H1 (cell line): ENCODE measurements at regions not wholly inside any gene's neighbourhood (a gene's known extent, or its start where the extent isn't known, plus 50 kb on each side); places are given as distances from the start of the nearest gene placed in this dataset.

ENCODE experiments used
- CTCF ChIA-PET: fragments of 300-600 bp; sonication (Branson Sonifier 250); formaldehyde crosslinking; loops from one replicate; lab custom pipeline; 2021; ENCODE audit not compliant: partially characterized antibody; lab: Charles Lee
- POLR2A ChIA-PET: fragments of 300-600 bp; sonication (Branson Sonifier 250); formaldehyde crosslinking; loops from one replicate; lab custom pipeline; 2021; ENCODE audit warnings: inconsistent platforms; ENCODE audit not compliant: partially characterized antibody; lab: Charles Lee
- DNase-seq, 2 experiments: peaks; one replicate each; pipeline versions ENCODE4 v3.0.0 to v3.0.0-alpha.2; 2010 to 2022; ENCODE audit warnings: low spot score in 2 of 2, low read depth in 1 of 2, mixed read lengths in 1 of 2
- FAIRE-seq: peaks from 2 replicates; lab custom pipeline; 2011; peaks lifted over from hg19 to GRCh38; lab: Jason Lieb, UNC
- H2AFZ ChIP-seq: 2 replicates; pipeline ENCODE4 v1.8.1; 2012; ENCODE audit warnings: low read length, inconsistent platforms
- H2AK5ac ChIP-seq: 2 replicates; pipeline ENCODE4 v1.6.1; 2013; ENCODE audit warnings: low read depth, low read length
- H2BK120ac ChIP-seq: replicated peaks from 2 replicates; pipeline ENCODE3; 2013; ENCODE audit warnings: low read depth, low read length, inconsistent platforms
- H2BK12ac ChIP-seq: 2 replicates; pipeline ENCODE4 v1.6.1; 2013; ENCODE audit warnings: low read depth, low read length
- H2BK15ac ChIP-seq: 2 replicates; pipeline ENCODE4 v1.6.1; 2013; ENCODE audit warnings: low read length
- H2BK20ac ChIP-seq: 2 replicates; pipeline ENCODE4 v1.6.1; 2013; ENCODE audit warnings: low read length
- H2BK5ac ChIP-seq: 2 replicates; pipeline ENCODE4 v1.6.1; 2013; ENCODE audit warnings: low read depth, low read length
- H3K14ac ChIP-seq: 2 replicates; pipeline ENCODE4 v1.6.1; 2013; ENCODE audit warnings: inconsistent platforms; ENCODE audit not compliant: insufficient read length
- H3K18ac ChIP-seq: 2 replicates; pipeline ENCODE4 v1.6.1; 2013; ENCODE audit warnings: low read length; ENCODE audit errors: extremely low read depth
- H3K23ac ChIP-seq: 2 replicates; pipeline ENCODE4 v1.6.1; 2013; ENCODE audit warnings: inconsistent platforms; ENCODE audit not compliant: insufficient read length
- H3K23me2 ChIP-seq: 2 replicates; pipeline ENCODE4 v1.6.1; 2013; ENCODE audit warnings: low read depth, low read length
- H3K27ac ChIP-seq: 2 replicates; pipeline ENCODE4 v1.6.1; 2011; ENCODE audit warnings: low read depth, low read length, inconsistent platforms
- H3K27me3 ChIP-seq, 4 experiments: replicated peaks in 1 of 4; 1 replicate in 1 of 4; 2 replicates in 3 of 4; pipeline versions ENCODE4 v1.6.1 to v1.8.1; 2011 to 2013; ENCODE audit warnings: low read length in 3 of 4, mild to moderate bottlenecking in 3 of 4, inconsistent platforms in 2 of 4, mixed read lengths in 2 of 4, moderate library complexity in 1 of 4; ENCODE audit not compliant: control insufficient read depth in 3 of 4, insufficient read depth in 3 of 4; ENCODE audit errors: extremely low read depth in 1 of 4
- H3K36me3 ChIP-seq, 4 experiments: 2 replicates each; pipeline versions ENCODE4 v1.6.1 to v1.8.1; 2011 to 2013; ENCODE audit warnings: mild to moderate bottlenecking in 4 of 4, low read length in 3 of 4, moderate library complexity in 2 of 4, control low read depth in 1 of 4, inconsistent platforms in 1 of 4; ENCODE audit not compliant: insufficient read depth in 4 of 4, control insufficient read depth in 2 of 4
- H3K4ac ChIP-seq: replicated peaks from 2 replicates; pipeline ENCODE3; 2013; ENCODE audit warnings: low read length, low read depth, mixed read lengths, inconsistent platforms; ENCODE audit not compliant: insufficient read length
- H3K4me1 ChIP-seq, 4 experiments: replicated peaks in 1 of 4; 1 replicate in 1 of 4; 2 replicates in 3 of 4; pipeline versions ENCODE4 v1.6.1 to v1.8.1; 2011 to 2013; ENCODE audit warnings: low read length in 3 of 4, inconsistent platforms in 2 of 4, mixed read lengths in 1 of 4; ENCODE audit not compliant: insufficient read depth in 4 of 4, control insufficient read depth in 3 of 4
- H3K4me2 ChIP-seq, 2 experiments: 2 replicates each; pipeline versions ENCODE4 v1.6.1 to v1.8.1; 2011 to 2013; ENCODE audit warnings: low read depth in 2 of 2, low read length in 2 of 2, control low read depth in 1 of 2, inconsistent platforms in 1 of 2, mild to moderate bottlenecking in 1 of 2; ENCODE audit not compliant: insufficient read depth in 1 of 2
- H3K4me3 ChIP-seq, 4 experiments: fragments of 200-600, 300-600 bp in 1 of 4; sonication (generic), shearing (Covaris generic), sonication (Bioruptor Twin) in 1 of 4; 2 replicates each; pipeline versions ENCODE4 v1.5.1 to v1.8.1; 2011 to 2016; ENCODE audit warnings: low read length in 4 of 4, low read depth in 3 of 4, control low read depth in 2 of 4, inconsistent platforms in 2 of 4, mild to moderate bottlenecking in 2 of 4, mixed read lengths in 1 of 4, moderate library complexity in 1 of 4; ENCODE audit not compliant: insufficient read depth in 2 of 4; ENCODE audit errors: extremely low read depth in 1 of 4
- H3K56ac ChIP-seq: replicated peaks from 2 replicates; pipeline ENCODE3; 2013; ENCODE audit warnings: low read depth, mild to moderate bottlenecking, mixed read lengths, low read length, inconsistent platforms; ENCODE audit not compliant: insufficient read length
- H3K79me1 ChIP-seq: 2 replicates; pipeline ENCODE4 v1.6.1; 2013; ENCODE audit warnings: low read depth, low read length, control low read depth
- H3K79me2 ChIP-seq, 2 experiments: 2 replicates each; pipeline versions ENCODE4 v1.6.1 to v1.8.1; 2012 to 2013; ENCODE audit warnings: low read length in 2 of 2, mild to moderate bottlenecking in 2 of 2, inconsistent platforms in 1 of 2; ENCODE audit not compliant: insufficient read depth in 2 of 2, control insufficient read depth in 1 of 2
- H3K9ac ChIP-seq, 4 experiments: replicated peaks in 1 of 4; 1 replicate in 1 of 4; 2 replicates in 3 of 4; pipeline versions ENCODE4 v1.6.1 to v1.8.1; 2011 to 2013; ENCODE audit warnings: low read depth in 3 of 4, low read length in 3 of 4, control low read depth in 2 of 4, mild to moderate bottlenecking in 2 of 4, moderate library complexity in 2 of 4, inconsistent platforms in 1 of 4; ENCODE audit errors: extremely low read depth in 1 of 4
- H3K9me3 ChIP-seq, 2 experiments: 2 replicates each; pipeline versions ENCODE4 v1.6.1 to v1.8.1; 2012 to 2013; ENCODE audit warnings: mild to moderate bottlenecking in 2 of 2, moderate library complexity in 2 of 2, control low read depth in 1 of 2, inconsistent platforms in 1 of 2, low read depth in 1 of 2, low read length in 1 of 2, mixed read lengths in 1 of 2; ENCODE audit not compliant: insufficient read depth in 2 of 2
- H4K20me1 ChIP-seq, 2 experiments: replicated peaks in 1 of 2; 2 replicates each; pipeline versions ENCODE3 to v1.8.1; 2011 to 2013; ENCODE audit warnings: inconsistent platforms in 2 of 2, low read length in 2 of 2, mild to moderate bottlenecking in 1 of 2; ENCODE audit not compliant: insufficient read depth in 2 of 2, control insufficient read depth in 1 of 2
- H4K5ac ChIP-seq: 2 replicates; pipeline ENCODE4 v1.6.1; 2013; ENCODE audit warnings: low read length, low read depth, mixed read lengths, inconsistent platforms; ENCODE audit not compliant: insufficient read length
- H4K8ac ChIP-seq: 2 replicates; pipeline ENCODE4 v1.8.0; 2013; ENCODE audit warnings: mild to moderate bottlenecking, moderate library complexity, low read length, inconsistent platforms; ENCODE audit not compliant: insufficient read depth; ENCODE audit errors: extremely low read depth
- H4K91ac ChIP-seq: replicated peaks from 2 replicates; pipeline ENCODE3; 2013; ENCODE audit warnings: low read length, mixed read lengths, inconsistent platforms; ENCODE audit not compliant: insufficient read length
- BCL11A ChIP-seq, 2 experiments: IDR thresholded peaks; one replicate each; pipeline ENCODE4 v1.6.1; 2011; ENCODE audit warnings: low read depth in 2 of 2, low read length in 2 of 2, mild to moderate bottlenecking in 2 of 2
- WGBS, 2 experiments: shearing (Covaris generic) in 1 of 2; methylation state at CpG; one replicate each; pipeline versions ENCODE4 v1.1.6 to v1.1.7; 2013 to 2015; ENCODE audit warnings: low lambda C conversion rate in 2 of 2, mixed read lengths in 2 of 2, inconsistent platforms in 1 of 2, low coverage in 1 of 2, missing lambda C conversion rate in 1 of 2; ENCODE audit not compliant: insufficient replicate concordance in 2 of 2, insufficient coverage in 1 of 2, insufficient read length in 1 of 2; ENCODE audit errors: extremely low coverage in 1 of 2, missing lambda C conversion rate in 1 of 2; 5-methylcytosine and 5-hydroxymethylcytosine counted together

DNA sequence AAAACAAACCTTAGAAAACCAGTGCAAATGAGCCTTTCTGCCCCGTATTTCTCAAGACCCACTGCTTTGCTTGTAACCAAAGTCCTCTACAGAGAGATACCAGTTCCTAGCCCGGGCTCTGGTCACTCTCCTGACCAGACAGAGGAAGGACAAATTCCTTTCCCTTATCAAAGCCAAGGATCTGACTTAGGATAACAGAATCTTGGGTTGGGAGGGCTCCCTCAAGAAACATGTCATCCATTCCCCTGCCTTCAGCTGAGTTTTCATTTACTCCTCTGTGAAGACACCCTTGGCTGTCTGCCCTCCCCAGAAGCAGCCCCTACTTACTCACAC lies 116.0 kb upstream of the PARP11 start:
- Histone ChIP-seq H3K18ac (no peak overlapping the region), H4K5ac (no peak overlapping the region), H3K4me2 (no peak overlapping the region), H3K27me3 (no peaks in the 10 kb centered on the region), H3K56ac (no peak overlapping the region), H3K36me3 (no peaks in the 10 kb centered on the region), H3K79me1 (no peaks in the 10 kb centered on the region), H3K9me3 (peaks cover 0 to 3% of the 10 kb centered on the region in 2 experiments; a peak in 1 of 4 replicates), H3K79me2 (no peaks in the 10 kb centered on the region), H3K4ac (no peak overlapping the region), H3K27ac (no peak overlapping the region), H3K14ac (no peak overlapping the region), H2AFZ (no peak overlapping the region), H3K9ac (no peak overlapping the region), H2BK12ac (no peak overlapping the region), H2BK20ac (no peak overlapping the region), H2AK5ac (no peak overlapping the region), H4K8ac (no peak overlapping the region), H3K23ac (no peak overlapping the region), H3K4me3 (no peak overlapping the region), H4K91ac (no peak overlapping the region), H2BK120ac (no peak overlapping the region), H4K20me1 (no peaks in the 10 kb centered on the region), H2BK15ac (no peak overlapping the region), H3K23me2 (no peaks in the 10 kb centered on the region), H3K4me1 (no peaks in the 10 kb centered on the region; a peak in 1 of 7 replicates), H2BK5ac (no peak overlapping the region)
- DNase-seq (no peak), FAIRE-seq (no peak)
- 89% methylated on average over 2 of the region's 2 CpGs; no CpG with 5 or more reads in 1 of the 2 experiments for WGBS, 2 experiments
- ChIA-PET POLR2A (no interaction called here), CTCF (interaction anchor here (1.1 to 18.4 kb wide), 5 partner anchors 11 to 293 kb away, joined by 3 to 273 read pairs (median 10); no protein-coding TSS in a partner anchor)
- no peak for TF ChIP-seq BCL11A (IDR thresholded peaks at IDR 0.05; ENCODE audit: low read depth in 2 of 2, low read length in 2 of 2)
